Skin epidermis (tissue), 12 donors: ENCODE measurements at regions not wholly inside any gene's neighbourhood (a gene's known extent, or its start where the extent isn't known, plus 50 kb on each side); places are given as distances from the start of the nearest gene placed in this dataset.
"Not testable (repeated sequence)": the region's sequence is repeated elsewhere in the genome, so short reads cannot be mapped to it uniquely, and the experiment has no call there.

Source experiments
- H3K27ac ChIP-seq, 21 experiments: fragments of 200-600 bp; sonication (generic) in 11 of 21; one replicate each; pipeline ENCODE4 v1.5.0; 2020; ENCODE audit warnings: mild to moderate bottlenecking in 3 of 21, inconsistent platforms in 2 of 21, moderate library complexity in 2 of 21
- H3K4me3 ChIP-seq, 7 experiments: fragments of 200-600 bp; sonication (generic) in 2 of 7; one replicate each; pipeline ENCODE4 v1.5.0; 2020; ENCODE audit warnings: inconsistent platforms in 2 of 7, mild to moderate bottlenecking in 2 of 7, moderate library complexity in 1 of 7

DNA sequence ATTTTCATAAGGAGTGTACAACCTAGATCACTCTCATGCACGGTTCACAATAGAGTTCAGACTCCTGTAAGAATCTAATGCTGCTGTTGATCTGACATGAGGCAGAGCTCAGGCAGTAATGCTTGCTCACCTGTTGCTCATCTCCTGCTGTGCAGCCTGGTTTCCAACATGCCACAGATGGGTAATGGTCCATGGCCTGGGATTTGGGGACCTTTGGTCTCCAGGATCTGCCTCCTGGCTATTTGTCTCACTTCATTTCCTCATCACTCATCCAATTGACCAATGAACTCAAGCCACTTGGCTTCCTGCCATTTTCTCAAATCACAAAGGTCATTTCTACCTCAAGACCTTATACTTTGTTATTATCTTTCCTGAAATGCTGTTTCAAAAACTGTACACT lies 786.1 kb downstream of the ANKRD7 start:
- no peak overlapping the region for H3K27ac ChIP-seq
- H3K4me3 ChIP-seq = no peak overlapping the region

- H3K27ac ChIP-seq = no peak overlapping the region
- no peak overlapping the region for H3K4me3 ChIP-seq
Measured at GRCh38 chr7:119026391-119026790, 801.9 kb downstream of the ANKRD7 start.

DNA sequence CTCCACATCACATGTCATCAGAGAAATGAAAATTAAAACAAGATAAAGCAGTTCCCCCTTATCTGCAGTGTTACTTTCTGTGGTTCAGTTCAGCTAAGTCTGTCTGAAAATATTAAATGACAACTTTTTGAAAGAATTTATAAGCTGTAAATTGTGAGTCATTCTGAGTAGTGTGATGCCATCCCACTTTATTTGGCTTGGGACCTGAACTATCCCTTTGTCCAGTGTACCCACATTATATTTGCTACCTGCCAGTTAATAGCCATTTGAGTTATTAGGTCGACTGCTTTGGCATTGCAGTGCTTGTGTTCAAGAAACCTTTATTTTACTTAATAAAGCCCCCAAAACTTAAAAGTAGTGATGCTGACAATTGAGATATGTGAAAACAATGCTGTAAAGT lies 804.2 kb downstream of the ANKRD7 start:
- Histone ChIP-seq H3K4me3 (no peak overlapping the region), H3K27ac (no peak overlapping the region)

- not testable (repeated sequence) for H3K4me3 ChIP-seq, H3K27ac ChIP-seq
Measured at GRCh38 chr7:119032136-119032535, 807.6 kb downstream of the ANKRD7 start.

GRCh38 chr7:119033641-119034040 lies 809.1 kb downstream of the ANKRD7 start:
- no peak overlapping the region for H3K4me3 ChIP-seq
- H3K27ac ChIP-seq = no peak overlapping the region

GRCh38 chr7:119037941-119038340 lies 813.4 kb downstream of the ANKRD7 start:
- Histone ChIP-seq H3K27ac (no peak overlapping the region), H3K4me3 (no peak overlapping the region)

- H3K27ac ChIP-seq = no peak overlapping the region
- H3K4me3 ChIP-seq = no peak overlapping the region
Measured at GRCh38 chr7:119046068-119046467, 821.6 kb downstream of the ANKRD7 start.

DNA sequence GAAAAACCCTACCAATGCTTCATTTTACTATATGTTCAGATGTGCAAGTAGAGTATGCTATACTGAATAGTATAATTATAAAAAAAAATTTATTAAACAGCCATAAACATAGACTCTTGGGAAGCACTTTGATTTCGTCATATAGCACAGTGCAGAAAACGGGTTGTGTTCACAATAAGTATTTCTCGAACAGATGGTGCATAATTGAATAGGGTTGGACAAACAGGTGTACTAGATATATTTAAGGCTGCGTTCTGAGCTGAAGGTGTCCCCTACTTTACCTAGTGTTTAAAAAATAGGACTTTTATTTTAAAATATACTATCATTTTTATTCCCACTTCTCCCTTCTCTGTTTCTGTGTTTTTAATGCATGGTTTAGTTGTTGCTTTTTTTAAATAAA lies 841.5 kb downstream of the ANKRD7 start:
- Histone ChIP-seq H3K4me3 (no peak overlapping the region), H3K27ac (no peak overlapping the region)

DNA sequence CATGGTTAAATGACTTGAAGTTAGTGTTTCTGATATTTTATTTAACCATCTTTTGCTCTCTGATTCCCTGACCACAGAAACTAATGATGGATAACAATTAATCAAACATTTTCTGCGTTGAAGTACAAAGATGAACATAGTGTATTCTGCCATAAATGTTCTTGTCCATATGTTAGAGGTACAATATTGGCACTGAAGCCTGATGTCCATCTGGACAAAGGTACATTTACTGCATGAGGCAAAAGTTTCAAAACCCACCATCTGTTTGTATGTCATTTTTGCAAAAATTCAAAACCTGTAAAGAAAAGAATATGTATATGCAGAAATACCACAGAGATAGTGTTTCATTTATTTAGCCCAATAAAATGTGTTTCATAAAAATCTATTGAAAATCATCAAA lies 861.5 kb downstream of the ANKRD7 start:
- Histone ChIP-seq H3K4me3 (no peak overlapping the region), H3K27ac (no peak overlapping the region)

DNA sequence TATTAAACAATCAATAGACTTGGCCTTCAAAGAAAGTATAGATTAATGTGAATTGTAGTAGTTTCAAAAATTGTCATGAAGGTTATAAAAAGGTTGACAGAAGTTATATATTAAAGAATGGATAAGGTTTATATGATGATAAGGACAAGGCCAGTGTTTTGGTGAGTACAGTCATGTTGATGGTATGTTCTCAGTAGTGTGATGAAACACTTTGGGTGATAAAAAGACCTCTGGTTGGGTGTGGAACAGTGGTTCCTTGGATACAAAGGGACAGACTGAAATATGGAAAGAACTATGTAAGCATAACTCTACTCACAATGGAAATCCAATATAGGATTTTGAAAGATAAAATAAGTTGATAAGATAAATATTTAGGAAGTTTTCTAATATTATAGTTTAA lies 866.3 kb downstream of the ANKRD7 start:
- no peak overlapping the region for H3K27ac ChIP-seq
- H3K4me3 ChIP-seq = no peak overlapping the region

DNA sequence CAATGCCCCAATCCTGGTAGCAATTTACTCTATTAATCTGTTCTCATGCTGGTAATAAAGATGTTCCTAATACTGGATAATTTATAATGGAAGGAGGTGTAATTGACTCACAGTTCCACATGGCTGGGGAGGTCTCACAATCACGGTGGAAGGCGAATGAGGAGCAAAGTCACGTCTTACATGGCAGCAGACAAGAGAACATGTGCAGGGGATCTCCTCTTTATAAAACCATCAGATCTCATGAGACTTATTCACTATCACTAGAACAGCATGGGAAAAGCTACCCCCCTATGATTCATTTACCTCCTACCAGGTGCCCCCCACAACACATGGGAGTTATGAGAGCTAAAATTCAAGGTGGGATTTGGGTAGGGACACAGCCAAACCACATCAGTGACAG lies 872.2 kb downstream of the ANKRD7 start:
- H3K4me3 ChIP-seq = no peak overlapping the region
- no peak overlapping the region for H3K27ac ChIP-seq

GRCh38 chr7:119100611-119101258 lies 876.2 kb downstream of the ANKRD7 start:
- not testable (repeated sequence) for H3K4me3 ChIP-seq

GRCh38 chr7:119102291-119102690 lies 877.8 kb downstream of the ANKRD7 start:
- Histone ChIP-seq H3K4me3 (no peak overlapping the region), H3K27ac (no peak overlapping the region)

More at GRCh38 chr7:119100611-119101258, 876.2 kb downstream of the ANKRD7 start:
- not testable (repeated sequence) for H3K27ac ChIP-seq

DNA sequence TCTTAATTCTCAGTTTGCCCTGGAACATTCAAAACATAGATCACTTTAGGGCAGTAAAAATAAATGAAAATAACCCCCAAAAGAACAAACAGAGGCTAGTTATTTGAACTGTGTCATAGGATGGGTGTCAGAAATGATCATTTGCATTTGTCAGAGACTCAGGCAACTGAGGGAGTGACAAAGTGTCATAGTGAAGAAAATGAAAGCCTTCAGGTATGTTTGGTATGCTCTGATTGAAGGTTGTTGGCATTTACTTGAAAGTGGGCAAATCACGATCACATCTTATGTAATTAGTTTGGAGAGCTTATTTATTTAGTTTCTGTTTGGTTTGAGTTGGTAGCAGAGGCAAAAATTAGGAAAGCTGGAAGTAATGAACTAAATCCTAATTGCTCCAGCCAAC lies 880.9 kb downstream of the ANKRD7 start:
- Histone ChIP-seq H3K27ac (no peak overlapping the region), H3K4me3 (no peak overlapping the region)

DNA sequence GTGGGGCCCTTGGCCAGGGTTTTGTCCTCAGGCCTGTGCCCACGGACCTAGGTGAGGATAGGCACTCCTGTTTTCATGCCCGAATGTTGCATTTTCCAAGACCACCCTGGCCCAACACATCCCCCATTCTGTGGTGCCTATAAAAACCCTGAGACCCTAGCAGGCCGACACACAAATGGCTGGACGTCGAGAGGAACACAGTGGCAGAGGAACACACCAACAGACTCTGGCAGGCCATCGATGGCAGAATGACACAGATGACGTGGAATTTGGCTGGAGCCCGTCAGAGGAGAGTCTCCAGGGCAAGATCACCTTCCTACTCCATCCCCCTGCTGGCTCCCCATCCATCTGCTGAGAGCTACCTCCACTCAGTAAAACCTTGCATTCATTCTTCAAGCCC lies 898.8 kb downstream of the ANKRD7 start:
- H3K4me3 ChIP-seq = no peak overlapping the region
- no peak overlapping the region for H3K27ac ChIP-seq

DNA sequence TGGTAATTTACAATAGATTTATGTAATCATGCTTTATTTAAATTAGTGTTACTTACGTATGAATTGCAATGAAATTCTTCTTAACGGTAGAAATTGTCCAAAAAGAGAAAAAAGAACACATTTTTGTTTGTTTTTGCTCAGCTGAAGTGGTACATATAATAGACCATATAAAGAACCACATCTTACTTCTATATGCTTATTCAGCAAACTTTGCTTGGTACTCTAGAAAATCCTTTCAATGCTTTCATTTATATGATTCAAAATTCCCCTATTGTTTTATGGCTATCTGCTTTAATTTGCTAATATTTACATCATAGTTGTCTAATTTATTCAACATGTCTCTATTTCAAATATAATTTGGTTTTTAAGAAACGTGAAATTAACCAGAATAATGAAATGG lies 903.2 kb downstream of the ANKRD7 start:
- Histone ChIP-seq H3K27ac (no peak overlapping the region), H3K4me3 (no peak overlapping the region)

GRCh38 chr7:119132436-119132835 lies 907.9 kb downstream of the ANKRD7 start:
- H3K4me3 ChIP-seq = no peak overlapping the region
- H3K27ac ChIP-seq = no peak overlapping the region

GRCh38 chr7:119167431-119167830 lies 942.9 kb downstream of the ANKRD7 start:
- Histone ChIP-seq H3K4me3 (no peak overlapping the region), H3K27ac (no peak overlapping the region)

DNA sequence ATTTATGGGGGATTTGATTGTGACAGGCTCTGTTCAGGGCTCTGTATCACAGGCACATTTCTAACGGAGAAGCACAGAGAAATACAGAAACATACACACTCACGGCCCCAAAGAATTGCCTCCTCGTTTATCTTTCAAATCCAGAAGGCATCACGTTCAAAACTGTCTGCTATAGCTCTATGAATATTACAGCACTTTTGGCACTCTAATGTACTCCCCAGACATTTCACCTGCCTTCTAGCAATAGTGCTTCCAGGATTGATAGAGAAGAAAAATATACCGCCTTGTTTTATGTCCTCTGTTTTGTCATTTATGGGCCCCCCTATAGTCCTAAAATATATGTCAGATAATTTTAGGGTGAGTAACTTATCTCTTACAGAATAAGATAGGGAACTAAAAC lies 947.5 kb downstream of the ANKRD7 start:
- H3K27ac ChIP-seq = no peak overlapping the region
- H3K4me3 ChIP-seq = no peak overlapping the region

DNA sequence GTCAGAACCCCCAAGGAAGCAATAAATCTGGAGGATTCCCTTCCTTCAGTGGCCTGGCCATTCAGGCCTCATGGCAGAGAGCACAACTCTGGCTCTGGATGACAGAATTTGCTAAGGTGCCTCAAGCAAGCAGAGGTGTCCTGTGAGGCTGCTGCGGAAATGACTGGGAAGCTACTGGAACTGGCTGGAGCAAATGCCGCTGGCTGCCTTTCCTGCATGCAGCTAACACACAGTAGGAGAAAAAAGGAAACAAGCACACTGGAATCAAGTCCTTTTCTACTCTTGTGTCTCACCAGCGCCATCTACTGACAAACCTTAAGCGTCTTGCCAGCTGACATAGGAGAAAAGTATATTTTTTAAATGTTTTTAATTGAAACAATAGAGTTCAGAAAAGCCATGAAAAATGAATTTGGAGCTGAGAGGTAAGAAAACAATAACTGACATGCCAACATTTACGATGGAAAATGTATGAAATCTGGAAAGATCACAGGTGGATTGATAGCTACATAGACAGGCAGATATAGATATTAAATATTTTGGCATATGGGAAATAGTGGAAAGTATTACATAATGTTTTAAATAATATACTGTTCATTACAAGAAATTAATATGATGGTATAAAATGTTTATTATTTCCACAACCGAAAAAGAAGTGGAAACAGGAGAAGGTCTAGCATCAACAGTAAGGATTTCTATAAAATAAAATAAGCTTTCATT lies 951.6 kb downstream of the ANKRD7 start:
- H3K27ac ChIP-seq = no peak overlapping the region
- H3K4me3 ChIP-seq = no peak overlapping the region

GRCh38 chr7:119177863-119178262 lies 953.4 kb downstream of the ANKRD7 start:
- Histone ChIP-seq H3K27ac (no peak overlapping the region), H3K4me3 (no peak overlapping the region)
